ENCODE measurements at regions not wholly inside any gene's neighbourhood (a gene's known extent, or its start where the extent isn't known, plus 50 kb on each side); places are given as distances from the start of the nearest gene placed in this dataset.

- H3K9me3 ChIP-seq (replicated peaks) = peaks cover 12% of the 10 kb centered on the region
- peaks cover 3% of the 10 kb centered on the region for H3K27me3 ChIP-seq (ENCODE audit: low read depth)
- DNase-seq = no peak
- H3K27ac ChIP-seq (replicated peaks) = no peak overlapping the region
- H3K4me3 ChIP-seq = no peak overlapping the region
- intact Hi-C loops (cut with micrococcal nuclease) = no loop called here
- no peak for TF ChIP-seq CTCF (IDR thresholded peaks at IDR 0.05; ENCODE audit: borderline replicate concordance)
- no peaks in the 10 kb centered on the region for H3K36me3 ChIP-seq
- no peaks in the 10 kb centered on the region for H3K4me1 ChIP-seq
Measured at GRCh38 chr20:60510356-60510755, 552.1 kb downstream of the CDH26 start.

- Histone ChIP-seq H3K27ac (replicated peaks) (no peak overlapping the region), H3K4me1 (no peaks in the 10 kb centered on the region), H3K36me3 (no peaks in the 10 kb centered on the region), H3K9me3 (replicated peaks) (peaks cover 12% of the 10 kb centered on the region), H3K27me3 (ENCODE audit: low read depth) (no peaks in the 10 kb centered on the region), H3K4me3 (no peak overlapping the region)
- TF ChIP-seq CTCF (IDR thresholded peaks at IDR 0.05; ENCODE audit: borderline replicate concordance) = no peak
- intact Hi-C loops (cut with micrococcal nuclease) = no loop called here
- no peak for DNase-seq
Measured at GRCh38 chr20:60512443-60512842, 554.2 kb downstream of the CDH26 start.

GRCh38 chr20:60513141-60513540, 554.9 kb downstream of the CDH26 start:
- H3K36me3 ChIP-seq = no peaks in the 10 kb centered on the region
- no peak for TF ChIP-seq CTCF (IDR thresholded peaks at IDR 0.05; ENCODE audit: borderline replicate concordance)
- intact Hi-C loops (cut with micrococcal nuclease) = no loop called here
- H3K9me3 ChIP-seq (replicated peaks) = peaks cover 12% of the 10 kb centered on the region
- no peak overlapping the region for H3K27ac ChIP-seq (replicated peaks)
- no peak overlapping the region for H3K4me3 ChIP-seq
- no peaks in the 10 kb centered on the region for H3K4me1 ChIP-seq
- no peaks in the 10 kb centered on the region for H3K27me3 ChIP-seq (ENCODE audit: low read depth)
- DNase-seq = no peak

- Histone ChIP-seq H3K9me3 (replicated peaks) (peaks cover 12% of the 10 kb centered on the region), H3K4me1 (no peaks in the 10 kb centered on the region), H3K27ac (replicated peaks) (no peak overlapping the region), H3K36me3 (no peaks in the 10 kb centered on the region), H3K27me3 (ENCODE audit: low read depth) (no peaks in the 10 kb centered on the region), H3K4me3 (no peak overlapping the region)
- intact Hi-C loops (cut with micrococcal nuclease) = no loop called here
- TF ChIP-seq CTCF (IDR thresholded peaks at IDR 0.05; ENCODE audit: borderline replicate concordance) = no peak
- DNase-seq = no peak
Measured at GRCh38 chr20:60516442-60516841, 558.2 kb downstream of the CDH26 start.

GRCh38 chr20:60518022-60518421, 559.8 kb downstream of the CDH26 start:
- no peak for TF ChIP-seq CTCF (IDR thresholded peaks at IDR 0.05; ENCODE audit: borderline replicate concordance)
- DNase-seq = no peak
- Histone ChIP-seq H3K9me3 (replicated peaks) (peaks cover 12% of the 10 kb centered on the region), H3K27me3 (ENCODE audit: low read depth) (no peaks in the 10 kb centered on the region), H3K4me1 (no peaks in the 10 kb centered on the region), H3K4me3 (no peak overlapping the region), H3K36me3 (no peaks in the 10 kb centered on the region), H3K27ac (replicated peaks) (no peak overlapping the region)
- intact Hi-C loops (cut with micrococcal nuclease) = no loop called here

GRCh38 chr20:60525397-60525796, 567.2 kb downstream of the CDH26 start:
- H3K27ac ChIP-seq (replicated peaks) = no peak overlapping the region
- H3K4me1 ChIP-seq = peaks cover 6% of the 10 kb centered on the region
- H3K27me3 ChIP-seq (ENCODE audit: low read depth) = no peaks in the 10 kb centered on the region
- DNase-seq = no peak
- no peak overlapping the region for H3K4me3 ChIP-seq
- intact Hi-C loops (cut with micrococcal nuclease) = no loop called here
- TF ChIP-seq CTCF (IDR thresholded peaks at IDR 0.05; ENCODE audit: borderline replicate concordance) = no peak
- H3K36me3 ChIP-seq = no peaks in the 10 kb centered on the region
- no peaks in the 10 kb centered on the region for H3K9me3 ChIP-seq (replicated peaks)
